Astrocyte (in vitro differentiated cells and primary cell): ENCODE measurements at regions not wholly inside any gene's neighbourhood (a gene's known extent, or its start where the extent isn't known, plus 50 kb on each side); places are given as distances from the start of the nearest gene placed in this dataset.
A peak's percentile ranks its signal among the peaks of the same experiment; 100 is the strongest.

Source experiments
- DNase-seq: peaks from one replicate; pipeline ENCODE4 v3.0.0-alpha.2; 2010; ENCODE audit warnings: low read depth
- FAIRE-seq: peaks from 2 replicates; lab custom pipeline; 2011; peaks lifted over from hg19 to GRCh38; lab: Jason Lieb, UNC
- H2AFZ ChIP-seq: 2 replicates; pipeline ENCODE4 v1.6.0; 2012; ENCODE audit warnings: low read depth, low read length, inconsistent platforms
- H3K27ac ChIP-seq: 2 replicates; pipeline ENCODE4 v1.5.1; 2011; ENCODE audit warnings: low read depth, low read length, inconsistent platforms
- H3K27me3 ChIP-seq: 2 replicates; pipeline ENCODE4 v1.6.0; 2011; ENCODE audit warnings: low read length, inconsistent platforms; ENCODE audit not compliant: insufficient read depth
- H3K36me3 ChIP-seq: 2 replicates; pipeline ENCODE4 v1.5.1; 2011; ENCODE audit warnings: low read length, inconsistent platforms; ENCODE audit not compliant: insufficient read depth
- H3K4me1 ChIP-seq: 2 replicates; pipeline ENCODE4 v1.5.1; 2011; ENCODE audit warnings: low read length, inconsistent platforms; ENCODE audit not compliant: insufficient read depth
- H3K4me2 ChIP-seq: 2 replicates; pipeline ENCODE4 v1.6.0; 2012; ENCODE audit warnings: low read length, inconsistent platforms
- H3K4me3 ChIP-seq: 2 replicates; pipeline ENCODE4 v1.5.1; 2011; ENCODE audit warnings: low read depth, mild to moderate bottlenecking, low read length, inconsistent platforms; ENCODE audit not compliant: insufficient read depth
- H3K79me2 ChIP-seq: 2 replicates; pipeline ENCODE4 v1.6.0; 2012; ENCODE audit warnings: mild to moderate bottlenecking, low read length, inconsistent platforms; ENCODE audit not compliant: insufficient read depth
- H3K9ac ChIP-seq: 2 replicates; pipeline ENCODE4 v1.6.0; 2012; ENCODE audit warnings: mild to moderate bottlenecking, low read length, inconsistent platforms
- H3K9me3 ChIP-seq: 2 replicates; pipeline ENCODE4 v1.5.1; 2012; ENCODE audit warnings: low read depth, mild to moderate bottlenecking, low read length, inconsistent platforms; ENCODE audit not compliant: insufficient read depth
- H4K20me1 ChIP-seq: 2 replicates; pipeline ENCODE4 v1.6.0; 2012; ENCODE audit warnings: low read length, inconsistent platforms; ENCODE audit not compliant: insufficient read depth
- H3K27ac Mint-ChIP-seq: one replicate; pipeline ENCODE4 v1.8.0; 2021; ENCODE audit warnings: mild to moderate bottlenecking, mixed read lengths; ENCODE audit not compliant: unreplicated experiment
- H3K27me3 Mint-ChIP-seq: one replicate; pipeline ENCODE4 v1.8.0; 2021; ENCODE audit warnings: low read depth, mixed read lengths; ENCODE audit not compliant: unreplicated experiment
- H3K36me3 Mint-ChIP-seq: one replicate; pipeline ENCODE4 v1.8.0; 2021; ENCODE audit warnings: low read depth, mixed read lengths; ENCODE audit not compliant: unreplicated experiment
- H3K4me1 Mint-ChIP-seq: one replicate; pipeline ENCODE4 v1.8.0; 2021; ENCODE audit warnings: low read depth, mixed read lengths; ENCODE audit not compliant: unreplicated experiment
- H3K4me3 Mint-ChIP-seq: one replicate; pipeline ENCODE4 v1.8.0; 2021; ENCODE audit warnings: mild to moderate bottlenecking, moderate library complexity, mixed read lengths; ENCODE audit not compliant: unreplicated experiment
- H3K9me3 Mint-ChIP-seq: one replicate; pipeline ENCODE4 v1.8.0; 2021; ENCODE audit warnings: mild to moderate bottlenecking, mixed read lengths; ENCODE audit not compliant: unreplicated experiment
- CTCF ChIP-seq: IDR thresholded peaks from 2 replicates; pipeline ENCODE4 v1.5.1; 2011; ENCODE audit warnings: low read depth, mild to moderate bottlenecking, inconsistent platforms, low read length, moderate library complexity; ENCODE audit not compliant: insufficient read depth
- EZH2 ChIP-seq: IDR thresholded peaks from 2 replicates; pipeline ENCODE4 v1.6.1; 2012; ENCODE audit warnings: mild to moderate bottlenecking, low read length, inconsistent platforms; ENCODE audit not compliant: insufficient read depth

- no peak overlapping the region for H2AFZ ChIP-seq
- Mint-ChIP-seq H3K27me3 (no peaks in the 10 kb centered on the region), H3K4me3 (no peak overlapping the region), H3K36me3 (no peaks in the 10 kb centered on the region), H3K9me3 (peaks cover 6% of the 10 kb centered on the region), H3K27ac (no peak overlapping the region), H3K4me1 (peaks cover 13% of the 10 kb centered on the region)
- TF ChIP-seq EZH2 (no peak), CTCF (no peak)
- H3K4me1 ChIP-seq, result peaks cover 12% of the 10 kb centered on the region
- no peaks in the 10 kb centered on the region for H4K20me1 ChIP-seq
- FAIRE-seq (no peak), DNase-seq (no peak)
- no peaks in the 10 kb centered on the region for H3K79me2 ChIP-seq
- no peaks in the 10 kb centered on the region for H3K36me3 ChIP-seq
- no peak overlapping the region for H3K4me2 ChIP-seq
- no peaks in the 10 kb centered on the region for H3K27me3 ChIP-seq
- H3K4me3 ChIP-seq, result no peak overlapping the region
- H3K27ac ChIP-seq, result no peak overlapping the region
- no peak overlapping the region for H3K9ac ChIP-seq
- no peaks in the 10 kb centered on the region for H3K9me3 ChIP-seq
Measured at GRCh38 chr13:48780713-48781341, 127.1 kb downstream of the CYSLTR2 start.

- Histone ChIP-seq H3K9me3 (no peaks in the 10 kb centered on the region), H3K27me3 (no peaks in the 10 kb centered on the region), H3K79me2 (no peaks in the 10 kb centered on the region), H3K27ac (no peak overlapping the region), H3K4me3 (no peak overlapping the region), H4K20me1 (no peaks in the 10 kb centered on the region), H3K9ac (no peak overlapping the region), H3K4me2 (no peak overlapping the region), H3K4me1 (peaks cover 3% of the 10 kb centered on the region), H2AFZ (no peak overlapping the region), H3K36me3 (no peaks in the 10 kb centered on the region)
- no peak overlapping the region for H3K27ac Mint-ChIP-seq
- H3K4me3 Mint-ChIP-seq, result no peak overlapping the region
- peaks cover 10% of the 10 kb centered on the region for H3K9me3 Mint-ChIP-seq
- no peaks in the 10 kb centered on the region for H3K36me3 Mint-ChIP-seq
- FAIRE-seq, result no peak
- TF ChIP-seq CTCF, result no peak
- no peak for TF ChIP-seq EZH2
- DNase-seq, result no peak
- no peaks in the 10 kb centered on the region for H3K27me3 Mint-ChIP-seq
- H3K4me1 Mint-ChIP-seq, result peaks cover 9% of the 10 kb centered on the region
Measured at GRCh38 chr13:48782429-48782840, 128.7 kb downstream of the CYSLTR2 start.

GRCh38 chr13:48783181-48783630, 129.5 kb downstream of the CYSLTR2 start:
- Histone ChIP-seq H3K4me2 (no peak overlapping the region), H3K27me3 (no peaks in the 10 kb centered on the region), H3K36me3 (no peaks in the 10 kb centered on the region), H3K27ac (no peak overlapping the region), H3K9ac (no peak overlapping the region), H2AFZ (no peak overlapping the region), H3K79me2 (no peaks in the 10 kb centered on the region), H3K9me3 (no peaks in the 10 kb centered on the region), H4K20me1 (no peaks in the 10 kb centered on the region), H3K4me1 (peaks cover 3% of the 10 kb centered on the region), H3K4me3 (no peak overlapping the region)
- no peak overlapping the region for H3K4me3 Mint-ChIP-seq
- no peak for FAIRE-seq
- H3K9me3 Mint-ChIP-seq, result peaks cover 10% of the 10 kb centered on the region
- H3K36me3 Mint-ChIP-seq, result no peaks in the 10 kb centered on the region
- H3K27me3 Mint-ChIP-seq, result no peaks in the 10 kb centered on the region
- no peak for TF ChIP-seq CTCF
- TF ChIP-seq EZH2, result no peak
- peak; percentile 85 for DNase-seq
- H3K4me1 Mint-ChIP-seq, result peaks cover 9% of the 10 kb centered on the region
- no peak overlapping the region for H3K27ac Mint-ChIP-seq
